ENCODE measurements at regions not wholly inside any gene's neighbourhood (a gene's known extent, or its start where the extent isn't known, plus 50 kb on each side); places are given as distances from the start of the nearest gene placed in this dataset.

GRCh38 chr4:159979351-159979750, 876.5 kb downstream of the RAPGEF2 start:
- Histone ChIP-seq H2AFZ (ENCODE audit: low read depth, low read length) (no peak overlapping the region), H3K4me1 (ENCODE audit: low read length) (no peaks in the 10 kb centered on the region), H3K79me2 (ENCODE audit: low read length) (no peaks in the 10 kb centered on the region), H3K36me3 (replicated peaks; ENCODE audit: low read depth, low read length) (no peaks in the 10 kb centered on the region), H3K4me2 (ENCODE audit: low read length) (no peak overlapping the region), H3K27me3 (ENCODE audit: low read depth, low read length) (no peaks in the 10 kb centered on the region), H3K4me3 (ENCODE audit: low read length) (no peak overlapping the region), H4K20me1 (ENCODE audit: insufficient read depth, low read length) (no peaks in the 10 kb centered on the region), H3K27ac (ENCODE audit: low read length) (no peak overlapping the region), H3K9me3 (ENCODE audit: insufficient read depth, low read length) (no peaks in the 10 kb centered on the region), H3K9ac (ENCODE audit: low read length) (no peak overlapping the region)
- TF ChIP-seq CTCF (IDR thresholded peaks at IDR 0.05; ENCODE audit: low read depth, low read length) (no peak), EZH2phosphoT487 (IDR thresholded peaks at IDR 0.05; ENCODE audit: low read depth) (no peak)

- Histone ChIP-seq H3K9ac (ENCODE audit: low read length) (no peak overlapping the region), H3K27ac (ENCODE audit: low read length) (no peak overlapping the region), H3K36me3 (replicated peaks; ENCODE audit: low read depth, low read length) (no peaks in the 10 kb centered on the region), H3K9me3 (ENCODE audit: insufficient read depth, low read length) (no peaks in the 10 kb centered on the region), H4K20me1 (ENCODE audit: insufficient read depth, low read length) (no peaks in the 10 kb centered on the region), H2AFZ (ENCODE audit: low read depth, low read length) (no peak overlapping the region), H3K4me3 (ENCODE audit: low read length) (no peak overlapping the region), H3K79me2 (ENCODE audit: low read length) (no peaks in the 10 kb centered on the region), H3K27me3 (ENCODE audit: low read depth, low read length) (no peaks in the 10 kb centered on the region), H3K4me2 (ENCODE audit: low read length) (no peak overlapping the region), H3K4me1 (ENCODE audit: low read length) (no peaks in the 10 kb centered on the region)
- TF ChIP-seq EZH2phosphoT487 (IDR thresholded peaks at IDR 0.05; ENCODE audit: low read depth) (no peak), CTCF (IDR thresholded peaks at IDR 0.05; ENCODE audit: low read depth, low read length) (no peak)
Observed at GRCh38 chr4:159979953-159980352, 877.1 kb downstream of the RAPGEF2 start.

GRCh38 chr4:159980826-159981468, 878.1 kb downstream of the RAPGEF2 start:
- 0 out of 2 replicates have a peak overlapping the region, but pooled peaks have one; percentile 50 for H2AFZ ChIP-seq (ENCODE audit: low read depth, low read length)
- no peak overlapping the region for H3K27ac ChIP-seq (ENCODE audit: low read length)
- H3K9ac ChIP-seq (ENCODE audit: low read length), result no peak overlapping the region
- no peaks in the 10 kb centered on the region for H3K79me2 ChIP-seq (ENCODE audit: low read length)
- H3K4me3 ChIP-seq (ENCODE audit: low read length), result no peak overlapping the region
- no peaks in the 10 kb centered on the region for H3K9me3 ChIP-seq (ENCODE audit: insufficient read depth, low read length)
- no peak overlapping the region for H3K4me2 ChIP-seq (ENCODE audit: low read length)
- H3K36me3 ChIP-seq (replicated peaks; ENCODE audit: low read depth, low read length), result no peaks in the 10 kb centered on the region
- no peaks in the 10 kb centered on the region for H3K27me3 ChIP-seq (ENCODE audit: low read depth, low read length)
- TF ChIP-seq CTCF (IDR thresholded peaks at IDR 0.05; ENCODE audit: low read depth, low read length) (no peak), EZH2phosphoT487 (IDR thresholded peaks at IDR 0.05; ENCODE audit: low read depth) (no peak)
- no peaks in the 10 kb centered on the region for H4K20me1 ChIP-seq (ENCODE audit: insufficient read depth, low read length)
- no peaks in the 10 kb centered on the region for H3K4me1 ChIP-seq (ENCODE audit: low read length)

- H3K9me3 ChIP-seq (ENCODE audit: insufficient read depth, low read length), result no peaks in the 10 kb centered on the region
- H3K36me3 ChIP-seq (replicated peaks; ENCODE audit: low read depth, low read length), result no peaks in the 10 kb centered on the region
- no peaks in the 10 kb centered on the region for H3K27me3 ChIP-seq (ENCODE audit: low read depth, low read length)
- no peak overlapping the region for H3K4me3 ChIP-seq (ENCODE audit: low read length)
- H3K4me1 ChIP-seq (ENCODE audit: low read length), result no peaks in the 10 kb centered on the region
- no peaks in the 10 kb centered on the region for H4K20me1 ChIP-seq (ENCODE audit: insufficient read depth, low read length)
- H3K79me2 ChIP-seq (ENCODE audit: low read length), result no peaks in the 10 kb centered on the region
- no peak overlapping the region for H3K4me2 ChIP-seq (ENCODE audit: low read length)
- no peak overlapping the region for H3K9ac ChIP-seq (ENCODE audit: low read length)
- no peak overlapping the region for H3K27ac ChIP-seq (ENCODE audit: low read length)
- 0 out of 2 replicates have a peak overlapping the region, but pooled peaks have one; percentile 50 for H2AFZ ChIP-seq (ENCODE audit: low read depth, low read length)
- TF ChIP-seq EZH2phosphoT487 (IDR thresholded peaks at IDR 0.05; ENCODE audit: low read depth), result no peak
- TF ChIP-seq CTCF (IDR thresholded peaks at IDR 0.05; ENCODE audit: low read depth, low read length), result no peak
Observed at GRCh38 chr4:159981469-159981856, 878.6 kb downstream of the RAPGEF2 start.

Measured in OCI-LY3 (cell line).